Colonic mucosa (tissue), 4 donors: ENCODE measurements at regions not wholly inside any gene's neighbourhood (a gene's known extent, or its start where the extent isn't known, plus 50 kb on each side); places are given as distances from the start of the nearest gene placed in this dataset.

Experiments used
- DNase-seq: peaks from one replicate; pipeline ENCODE4 v3.0.0-alpha.2; 2020
- H3K27ac ChIP-seq: fragments of 200-600 bp; one replicate; pipeline ENCODE4 v1.8.0; 2021
- H3K27me3 ChIP-seq: fragments of 200-600 bp; one replicate; pipeline ENCODE4 v1.8.0; 2021
- H3K36me3 ChIP-seq: fragments of 200-600 bp; one replicate; pipeline ENCODE4 v1.8.0; 2021
- H3K4me1 ChIP-seq: fragments of 200-600 bp; one replicate; pipeline ENCODE4 v1.8.0; 2021; ENCODE audit warnings: mild to moderate bottlenecking
- H3K4me3 ChIP-seq: fragments of 200-600 bp; one replicate; pipeline ENCODE4 v1.8.0; 2021
- H3K9ac ChIP-seq, 2 donors: one replicate each; pipeline ENCODE4 v1.7.0; 2013; ENCODE audit warnings: control low read depth in 2 of 2, low read depth in 2 of 2, low read length in 2 of 2
- H3K9me3 ChIP-seq: fragments of 200-600 bp; one replicate; pipeline ENCODE4 v1.8.0; 2021
- CTCF ChIP-seq: fragments of 200-600 bp; IDR thresholded peaks from one replicate; pipeline ENCODE4 v1.8.0; 2022; ENCODE audit warnings: antibody characterized with exemption, mild to moderate bottlenecking
- intact Hi-C: fragments of 100-400 bp; cut with DNase I; formaldehyde crosslinking; loops from one replicate; pipeline ENCODE4 v1.14.1; 2022
- donor health status: healthy.
- donor health status: DM: no; HTN: no; CAD: no.
- donor health status: DM: no; HTN: no; CAD: no.

DNA sequence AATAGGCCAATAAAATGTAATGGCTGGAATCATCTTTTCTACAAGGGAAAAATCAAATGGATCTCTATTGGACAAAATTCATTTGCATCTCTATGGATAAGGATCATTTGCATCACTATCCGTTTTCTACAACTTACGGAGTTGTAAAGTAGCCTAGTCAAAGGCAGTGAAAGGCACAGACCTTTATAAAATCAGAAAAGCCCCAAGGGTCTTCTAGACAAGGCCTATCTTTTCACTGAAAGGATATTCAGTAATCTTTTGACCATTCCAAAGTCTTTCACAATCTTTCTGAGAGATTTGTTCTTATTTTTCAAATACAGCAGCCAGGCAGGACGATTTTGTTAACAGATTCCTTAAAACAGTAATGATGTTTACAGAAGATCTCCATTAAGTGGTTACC, 119.5 kb upstream of the JADE1 start:
- intact Hi-C loops = no loop called here
- H3K9ac ChIP-seq = no peak overlapping the region
- H3K27ac ChIP-seq = no peak overlapping the region
- no peaks in the 10 kb centered on the region for H3K27me3 ChIP-seq
- no peaks in the 10 kb centered on the region for H3K36me3 ChIP-seq
- H3K4me3 ChIP-seq = no peak overlapping the region
- H3K9me3 ChIP-seq = no peaks in the 10 kb centered on the region
- no peak for TF ChIP-seq CTCF
- DNase-seq = no peak
- H3K4me1 ChIP-seq = no peaks in the 10 kb centered on the region

- H3K9ac ChIP-seq = no peak overlapping the region
- DNase-seq = no peak
- H3K27ac ChIP-seq = no peak overlapping the region
- no peak overlapping the region for H3K4me3 ChIP-seq
- no peak for TF ChIP-seq CTCF
- H3K36me3 ChIP-seq = no peaks in the 10 kb centered on the region
- no peaks in the 10 kb centered on the region for H3K9me3 ChIP-seq
- H3K4me1 ChIP-seq = no peaks in the 10 kb centered on the region
- H3K27me3 ChIP-seq = no peaks in the 10 kb centered on the region
- intact Hi-C loops = no loop called here
Measured at GRCh38 chr4:128688846-128689437, 120.6 kb upstream of the JADE1 start.

DNA sequence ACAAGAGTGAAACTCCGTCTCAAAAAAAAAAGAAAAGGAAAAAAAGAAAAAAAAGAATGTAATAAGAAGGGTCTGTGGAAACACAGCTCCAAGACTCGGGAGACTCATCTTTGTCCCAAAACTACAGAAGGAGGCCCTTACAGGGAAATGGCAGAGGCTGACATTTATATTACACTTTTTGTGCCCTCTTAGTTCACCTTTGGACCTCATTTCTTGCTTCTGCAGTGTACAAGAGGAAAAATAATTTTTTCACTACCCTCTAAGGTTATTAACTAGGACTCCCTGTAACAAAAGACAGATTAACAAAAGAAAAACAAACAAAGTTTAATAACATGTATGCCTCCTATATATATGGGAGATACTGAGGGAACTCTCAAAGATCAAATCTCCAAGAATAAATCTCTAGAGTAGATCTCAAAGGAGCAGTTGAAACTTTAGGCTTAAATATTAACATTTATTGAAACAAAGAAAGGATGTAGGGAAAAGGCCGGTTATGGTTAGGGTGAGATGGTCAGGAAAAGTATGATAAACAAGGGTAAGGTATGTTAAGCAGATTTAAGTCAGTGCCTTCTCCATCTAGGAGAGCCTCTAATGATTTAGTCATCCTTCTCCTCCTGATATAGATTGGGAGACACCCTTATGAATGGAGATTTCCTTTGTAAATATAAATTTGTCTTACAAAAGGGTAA, 121.3 kb upstream of the JADE1 start:
- H3K9ac ChIP-seq = no peak overlapping the region
- no peaks in the 10 kb centered on the region for H3K9me3 ChIP-seq
- no peaks in the 10 kb centered on the region for H3K36me3 ChIP-seq
- H3K27ac ChIP-seq = no peak overlapping the region
- TF ChIP-seq CTCF = no peak
- H3K4me1 ChIP-seq = no peaks in the 10 kb centered on the region
- no peak for DNase-seq
- no peaks in the 10 kb centered on the region for H3K27me3 ChIP-seq
- intact Hi-C loops = no loop called here
- no peak overlapping the region for H3K4me3 ChIP-seq

DNA sequence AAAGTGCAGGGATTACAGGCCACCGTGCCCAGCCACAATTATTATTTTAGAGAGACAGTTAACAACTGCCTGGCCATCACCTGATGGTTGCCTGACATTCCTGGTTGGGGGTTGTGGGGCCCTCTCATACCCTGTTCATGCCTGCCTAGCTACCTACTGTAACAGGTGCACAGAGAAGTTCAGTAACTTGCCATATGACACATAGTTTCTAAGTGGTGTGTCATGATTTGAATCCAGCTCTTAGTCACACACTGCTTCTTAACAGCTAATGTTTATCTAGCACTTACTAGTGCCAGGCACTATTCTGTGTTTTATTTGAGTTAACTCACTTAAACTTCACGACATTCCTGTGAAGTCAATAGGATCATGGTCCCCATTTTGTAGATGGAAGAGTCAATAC, 122.7 kb upstream of the JADE1 start:
- Histone ChIP-seq H3K4me3 (no peak overlapping the region), H3K4me1 (no peaks in the 10 kb centered on the region), H3K27me3 (no peaks in the 10 kb centered on the region), H3K9me3 (no peaks in the 10 kb centered on the region), H3K36me3 (no peaks in the 10 kb centered on the region), H3K27ac (no peak overlapping the region), H3K9ac (no peak overlapping the region)
- DNase-seq = no peak
- no peak for TF ChIP-seq CTCF
- intact Hi-C loops = no loop called here

DNA sequence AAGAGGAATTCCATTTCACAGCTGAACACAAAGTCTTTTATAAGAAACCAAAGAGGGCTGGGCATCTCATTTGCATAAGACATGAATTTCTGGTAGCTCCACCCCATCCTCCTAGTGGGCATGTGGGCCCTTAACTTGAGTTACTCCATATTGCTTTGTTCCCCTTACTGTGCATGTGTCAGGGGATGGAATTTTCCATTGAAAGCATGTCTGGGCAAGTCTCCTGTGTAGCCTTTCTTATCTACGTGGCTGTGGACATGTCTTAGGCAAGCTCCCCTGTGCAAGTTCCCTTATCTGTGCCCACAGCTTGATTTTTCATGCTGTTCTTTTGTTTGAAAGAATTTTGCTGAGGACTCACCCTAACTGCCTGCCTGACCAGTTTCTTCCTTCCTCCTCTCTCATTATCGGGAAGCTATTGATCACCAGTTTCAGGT, 123.5 kb upstream of the JADE1 start:
- no peak for DNase-seq
- Histone ChIP-seq H3K4me3 (no peak overlapping the region), H3K27ac (no peak overlapping the region), H3K9me3 (no peaks in the 10 kb centered on the region), H3K4me1 (no peaks in the 10 kb centered on the region), H3K9ac (no peak overlapping the region), H3K27me3 (no peaks in the 10 kb centered on the region), H3K36me3 (no peaks in the 10 kb centered on the region)
- no peak for TF ChIP-seq CTCF
- intact Hi-C loops = no loop called here
